ENCODE measurements at regions not wholly inside any gene's neighbourhood (a gene's known extent, or its start where the extent isn't known, plus 50 kb on each side); places are given as distances from the start of the nearest gene placed in this dataset.

- TF ChIP-seq POLR2A (IDR thresholded peaks at IDR 0.05) = no peak
- TF ChIP-seq, protein P1, sequence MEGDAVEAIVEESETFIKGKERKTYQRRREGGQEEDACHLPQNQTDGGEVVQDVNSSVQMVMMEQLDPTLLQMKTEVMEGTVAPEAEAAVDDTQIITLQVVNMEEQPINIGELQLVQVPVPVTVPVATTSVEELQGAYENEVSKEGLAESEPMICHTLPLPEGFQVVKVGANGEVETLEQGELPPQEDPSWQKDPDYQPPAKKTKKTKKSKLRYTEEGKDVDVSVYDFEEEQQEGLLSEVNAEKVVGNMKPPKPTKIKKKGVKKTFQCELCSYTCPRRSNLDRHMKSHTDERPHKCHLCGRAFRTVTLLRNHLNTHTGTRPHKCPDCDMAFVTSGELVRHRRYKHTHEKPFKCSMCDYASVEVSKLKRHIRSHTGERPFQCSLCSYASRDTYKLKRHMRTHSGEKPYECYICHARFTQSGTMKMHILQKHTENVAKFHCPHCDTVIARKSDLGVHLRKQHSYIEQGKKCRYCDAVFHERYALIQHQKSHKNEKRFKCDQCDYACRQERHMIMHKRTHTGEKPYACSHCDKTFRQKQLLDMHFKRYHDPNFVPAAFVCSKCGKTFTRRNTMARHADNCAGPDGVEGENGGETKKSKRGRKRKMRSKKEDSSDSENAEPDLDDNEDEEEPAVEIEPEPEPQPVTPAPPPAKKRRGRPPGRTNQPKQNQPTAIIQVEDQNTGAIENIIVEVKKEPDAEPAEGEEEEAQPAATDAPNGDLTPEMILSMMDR (IDR thresholded peaks at IDR 0.05) = no peak
These were observed 119.0 kb upstream of the MGAT5 start for GRCh38 chr2:134134827-134135226.

All from right lobe of liver (tissue), 4 donors.